Mesenchymal stem cell (in vitro differentiated cells and primary cell): ENCODE measurements at regions not wholly inside any gene's neighbourhood (a gene's known extent, or its start where the extent isn't known, plus 50 kb on each side); places are given as distances from the start of the nearest gene placed in this dataset.

Source experiments
- DNase-seq: peaks from one replicate; pipeline ENCODE4 v3.0.0-alpha.2; 2013
- H2AFZ ChIP-seq: one replicate; pipeline ENCODE4 v1.6.1; 2013; ENCODE audit warnings: low read depth, mild to moderate bottlenecking, control low read depth, inconsistent platforms, low read length, moderate library complexity
- H2AK5ac ChIP-seq: 2 replicates; pipeline ENCODE4 v1.6.1; 2013; ENCODE audit warnings: low read length, moderate library complexity, mild to moderate bottlenecking, inconsistent platforms; ENCODE audit not compliant: severe bottlenecking
- H2BK120ac ChIP-seq: one replicate; pipeline ENCODE4 v1.6.1; 2013; ENCODE audit warnings: low read depth, mild to moderate bottlenecking, inconsistent platforms, low read length, moderate library complexity
- H2BK12ac ChIP-seq, 2 experiments: one replicate each; pipeline ENCODE4 v1.6.1; 2013; ENCODE audit warnings: inconsistent platforms in 2 of 2, low read length in 2 of 2, mild to moderate bottlenecking in 2 of 2, moderate library complexity in 2 of 2, control low read depth in 1 of 2
- H2BK15ac ChIP-seq: one replicate; pipeline ENCODE4 v1.6.1; 2013; ENCODE audit warnings: mild to moderate bottlenecking, low read depth, inconsistent platforms; ENCODE audit not compliant: poor library complexity, severe bottlenecking
- H2BK5ac ChIP-seq: 2 replicates; pipeline ENCODE4 v1.6.1; 2013; ENCODE audit warnings: low read depth, mild to moderate bottlenecking, low read length, control low read depth, inconsistent platforms; ENCODE audit not compliant: poor library complexity, severe bottlenecking
- H3K14ac ChIP-seq, 2 experiments: one replicate each; pipeline ENCODE4 v1.6.1; 2013; ENCODE audit warnings: inconsistent platforms in 2 of 2, low read length in 2 of 2, control low read depth in 1 of 2, mild to moderate bottlenecking in 1 of 2, moderate library complexity in 1 of 2
- H3K18ac ChIP-seq, 2 experiments: one replicate each; pipeline ENCODE4 v1.6.1; 2013; ENCODE audit warnings: inconsistent platforms in 2 of 2, low read length in 2 of 2, control low read depth in 1 of 2, low read depth in 1 of 2, mild to moderate bottlenecking in 1 of 2
- H3K23ac ChIP-seq, 2 experiments: one replicate each; pipeline ENCODE4 v1.6.1; 2013; ENCODE audit warnings: inconsistent platforms in 2 of 2, low read length in 2 of 2, mild to moderate bottlenecking in 2 of 2, moderate library complexity in 2 of 2, control low read depth in 1 of 2
- H3K27ac ChIP-seq: 2 replicates; pipeline ENCODE4 v1.5.1; 2013; ENCODE audit warnings: mild to moderate bottlenecking, moderate library complexity, low read length, control low read depth, inconsistent platforms; ENCODE audit not compliant: poor library complexity, severe bottlenecking
- H3K27me3 ChIP-seq, 2 experiments: 2 replicates each; pipeline versions ENCODE4 v1.6.1 to v1.7.0; 2013; ENCODE audit warnings: low read length in 2 of 2, mild to moderate bottlenecking in 2 of 2, moderate library complexity in 2 of 2, control low read depth in 1 of 2, inconsistent platforms in 1 of 2; ENCODE audit not compliant: control insufficient read depth in 1 of 2, insufficient read depth in 1 of 2
- H3K36me3 ChIP-seq, 2 experiments: 2 replicates each; pipeline versions ENCODE4 v1.6.1 to v1.7.0; 2013; ENCODE audit warnings: low read length in 2 of 2, control low read depth in 1 of 2, inconsistent platforms in 1 of 2, low read depth in 1 of 2, mild to moderate bottlenecking in 1 of 2; ENCODE audit not compliant: insufficient read depth in 2 of 2, control insufficient read depth in 1 of 2
- H3K4ac ChIP-seq, 2 experiments: one replicate each; pipeline ENCODE4 v1.6.1; 2013; ENCODE audit warnings: inconsistent platforms in 2 of 2, low read length in 2 of 2, mild to moderate bottlenecking in 2 of 2, moderate library complexity in 2 of 2, control low read depth in 1 of 2, low read depth in 1 of 2
- H3K4me1 ChIP-seq: 2 replicates; pipeline ENCODE4 v1.6.1; 2013; ENCODE audit warnings: low read depth, low read length, control low read depth; ENCODE audit not compliant: control insufficient read depth, insufficient read depth
- H3K4me2 ChIP-seq: 2 replicates; pipeline ENCODE4 v1.6.1; 2013; ENCODE audit warnings: low read length, mild to moderate bottlenecking, inconsistent platforms; ENCODE audit not compliant: poor library complexity, severe bottlenecking
- H3K4me3 ChIP-seq, 2 experiments: 2 replicates each; pipeline versions ENCODE4 v1.5.1 to v1.7.0; 2013; ENCODE audit warnings: low read length in 2 of 2, mild to moderate bottlenecking in 2 of 2, control low read depth in 1 of 2, low read depth in 1 of 2; ENCODE audit not compliant: insufficient read depth in 1 of 2
- H3K79me1 ChIP-seq: replicated peaks from 2 replicates; pipeline ENCODE4 v1.6.1; 2013; ENCODE audit warnings: mild to moderate bottlenecking, control low read depth, low read length, inconsistent platforms; ENCODE audit not compliant: poor library complexity, severe bottlenecking
- H3K9ac ChIP-seq: 2 replicates; pipeline ENCODE4 v1.7.0; 2013; ENCODE audit warnings: mild to moderate bottlenecking, low read length, moderate library complexity
- H3K9me3 ChIP-seq: 2 replicates; pipeline ENCODE4 v1.7.0; 2013; ENCODE audit warnings: mild to moderate bottlenecking, low read length; ENCODE audit not compliant: control insufficient read depth
- H4K8ac ChIP-seq: one replicate; pipeline ENCODE4 v1.6.1; 2013; ENCODE audit warnings: inconsistent platforms, mild to moderate bottlenecking, low read length, moderate library complexity
- H4K91ac ChIP-seq: one replicate; pipeline ENCODE4 v1.6.1; 2013; ENCODE audit warnings: mild to moderate bottlenecking, low read length, inconsistent platforms
- WGBS: methylation state at CpG from one replicate; pipeline ENCODE4 v1.1.7; 2013; ENCODE audit warnings: mixed read lengths; 5-methylcytosine and 5-hydroxymethylcytosine counted together

GRCh38 chr2:235366807-235367206 is 127.0 kb upstream of the AGAP1 start:
- H3K4me1 ChIP-seq, result no peaks in the 10 kb centered on the region
- no peak overlapping the region for H2BK12ac ChIP-seq
- no peak overlapping the region for H3K4me3 ChIP-seq
- no peak overlapping the region for H3K4ac ChIP-seq
- no peak overlapping the region for H3K27ac ChIP-seq
- no peak overlapping the region for H4K91ac ChIP-seq
- no peak for DNase-seq
- H3K9ac ChIP-seq, result no peak overlapping the region
- H3K18ac ChIP-seq, result no peak overlapping the region
- no peak overlapping the region for H3K14ac ChIP-seq
- no peak overlapping the region for H2BK15ac ChIP-seq
- no peaks in the 10 kb centered on the region for H3K79me1 ChIP-seq
- WGBS, result 91% methylated on average over 8 of the region's 8 CpGs
- no peak overlapping the region for H2AK5ac ChIP-seq
- H2BK5ac ChIP-seq, result no peak overlapping the region
- peaks cover 52 to 60% of the 10 kb centered on the region in 2 experiments for H3K27me3 ChIP-seq
- H3K4me2 ChIP-seq, result no peak overlapping the region
- no peaks in the 10 kb centered on the region for H3K36me3 ChIP-seq
- H3K9me3 ChIP-seq, result no peaks in the 10 kb centered on the region
- no peak overlapping the region for H3K23ac ChIP-seq
- H2AFZ ChIP-seq, result no peak overlapping the region
- H4K8ac ChIP-seq, result no peak overlapping the region
- no peak overlapping the region for H2BK120ac ChIP-seq

DNA sequence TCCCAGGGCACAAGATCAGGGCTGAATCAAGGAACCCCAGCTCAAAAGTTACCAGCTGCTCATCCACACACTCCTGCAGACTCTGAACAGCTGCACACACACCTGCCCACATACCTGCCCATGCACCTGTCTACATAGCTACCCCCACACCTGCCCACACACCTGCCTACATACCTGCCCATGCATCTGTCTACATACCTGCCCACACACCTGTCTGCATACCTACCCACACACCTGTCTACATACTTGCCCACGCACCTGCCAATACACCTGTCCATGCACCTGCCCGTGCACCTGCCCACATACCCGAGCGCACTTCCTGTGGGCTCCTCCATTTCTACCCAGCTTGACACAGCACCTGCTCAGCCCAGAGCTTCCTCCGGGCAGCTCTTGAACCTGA is 122.8 kb upstream of the AGAP1 start:
- no peaks in the 10 kb centered on the region for H3K4me1 ChIP-seq
- H3K4me2 ChIP-seq, result no peak overlapping the region
- H3K27me3 ChIP-seq, result peaks cover 32 to 40% of the 10 kb centered on the region in 2 experiments
- no peak for DNase-seq
- no peak overlapping the region for H2AK5ac ChIP-seq
- H3K9me3 ChIP-seq, result no peaks in the 10 kb centered on the region
- H2BK12ac ChIP-seq, result no peak overlapping the region
- H2AFZ ChIP-seq, result no peak overlapping the region
- no peaks in the 10 kb centered on the region for H3K36me3 ChIP-seq
- no peak overlapping the region for H4K8ac ChIP-seq
- no peak overlapping the region for H2BK15ac ChIP-seq
- 88% methylated on average over 5 of the region's 5 CpGs for WGBS
- no peak overlapping the region for H3K18ac ChIP-seq
- no peaks in the 10 kb centered on the region for H3K79me1 ChIP-seq
- peak overlapping the region; percentile 21 for H4K91ac ChIP-seq
- H3K23ac ChIP-seq, result no peak overlapping the region
- H3K4ac ChIP-seq, result no peak overlapping the region
- no peak overlapping the region for H3K4me3 ChIP-seq
- no peak overlapping the region for H3K14ac ChIP-seq
- no peak overlapping the region for H3K9ac ChIP-seq
- H2BK120ac ChIP-seq, result no peak overlapping the region
- H3K27ac ChIP-seq, result no peak overlapping the region
- H2BK5ac ChIP-seq, result no peak overlapping the region

GRCh38 chr2:235373171-235373570 is 120.7 kb upstream of the AGAP1 start:
- Histone ChIP-seq H3K4me1 (no peaks in the 10 kb centered on the region), H3K27ac (no peak overlapping the region), H2BK120ac (no peak overlapping the region), H3K4me2 (no peak overlapping the region), H3K9me3 (no peaks in the 10 kb centered on the region), H3K14ac (no peak overlapping the region), H3K23ac (no peak overlapping the region), H3K27me3 (peaks cover 17 to 24% of the 10 kb centered on the region in 2 experiments), H4K91ac (no peak overlapping the region), H4K8ac (no peak overlapping the region), H2AFZ (no peak overlapping the region), H3K79me1 (no peaks in the 10 kb centered on the region), H2BK12ac (no peak overlapping the region), H3K36me3 (no peaks in the 10 kb centered on the region), H3K9ac (no peak overlapping the region), H3K18ac (no peak overlapping the region), H2AK5ac (no peak overlapping the region), H3K4ac (no peak overlapping the region), H3K4me3 (no peak overlapping the region), H2BK5ac (no peak overlapping the region), H2BK15ac (no peak overlapping the region)
- no peak for DNase-seq
- 63% methylated on average over 2 of the region's 2 CpGs for WGBS

DNA sequence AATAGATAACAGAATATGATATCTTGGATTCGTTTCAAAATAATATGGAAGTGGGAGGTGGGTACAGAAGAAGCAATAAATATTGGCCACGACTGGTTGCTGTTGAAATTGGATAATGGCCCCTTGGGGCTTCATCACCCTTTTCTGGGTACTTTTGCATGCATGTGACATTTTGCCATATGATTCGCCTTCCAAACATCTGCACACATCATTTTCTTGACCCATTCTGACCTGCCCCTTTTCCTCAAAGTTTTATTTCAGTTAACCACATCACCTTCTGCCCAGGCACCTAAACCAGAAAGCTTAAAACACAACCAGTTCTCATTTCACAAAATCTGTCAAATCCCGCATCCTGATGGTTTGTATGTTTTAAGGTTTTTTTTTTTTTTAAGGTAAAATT is 116.7 kb upstream of the AGAP1 start:
- 50% methylated on average over 2 of the region's 4 CpGs for WGBS
- H2BK5ac ChIP-seq, result no peak overlapping the region
- no peaks in the 10 kb centered on the region for H3K36me3 ChIP-seq

More for the DNA sequence above, 116.7 kb upstream of the AGAP1 start:
- Histone ChIP-seq H3K18ac (no peak overlapping the region), H2BK120ac (no peak overlapping the region), H3K4ac (no peak overlapping the region), H2BK12ac (no peak overlapping the region), H3K9ac (no peak overlapping the region), H3K23ac (no peak overlapping the region), H4K91ac (no peak overlapping the region), H3K4me2 (no peak overlapping the region), H2BK15ac (no peak overlapping the region), H3K27ac (no peak overlapping the region), H3K4me1 (no peaks in the 10 kb centered on the region), H2AFZ (no peak overlapping the region), H3K27me3 (peaks cover 0 to 5% of the 10 kb centered on the region in 2 experiments), H3K79me1 (no peaks in the 10 kb centered on the region), H3K4me3 (no peak overlapping the region), H2AK5ac (no peak overlapping the region), H4K8ac (no peak overlapping the region), H3K14ac (no peak overlapping the region), H3K9me3 (no peaks in the 10 kb centered on the region)
- no peak for DNase-seq
